Keratinocyte (primary cell): ENCODE measurements at regions not wholly inside any gene's neighbourhood (a gene's known extent, or its start where the extent isn't known, plus 50 kb on each side); places are given as distances from the start of the nearest gene placed in this dataset.

Experiments used
- EZH2 ChIP-seq: IDR thresholded peaks from one replicate; pipeline ENCODE4 v1.6.1; 2012; ENCODE audit warnings: inconsistent platforms, mild to moderate bottlenecking, low read length, moderate library complexity
- TF ChIP-seq, protein P1 (sequence below), 3 experiments: IDR thresholded peaks in 1 of 3; conservative IDR thresholded peaks in 1 of 3; optimal IDR thresholded peaks in 1 of 3; 2 replicates in 2 of 3; 3 replicates in 1 of 3; pipeline versions ENCODE3 to v1.5.1; 2011; ENCODE audit warnings: low read length in 3 of 3, mild to moderate bottlenecking in 3 of 3, moderate library complexity in 2 of 3, control low read depth in 1 of 3, inconsistent platforms in 1 of 3; ENCODE audit not compliant: insufficient read depth in 2 of 3; ENCODE audit errors: extremely low read depth in 1 of 3

DNA sequence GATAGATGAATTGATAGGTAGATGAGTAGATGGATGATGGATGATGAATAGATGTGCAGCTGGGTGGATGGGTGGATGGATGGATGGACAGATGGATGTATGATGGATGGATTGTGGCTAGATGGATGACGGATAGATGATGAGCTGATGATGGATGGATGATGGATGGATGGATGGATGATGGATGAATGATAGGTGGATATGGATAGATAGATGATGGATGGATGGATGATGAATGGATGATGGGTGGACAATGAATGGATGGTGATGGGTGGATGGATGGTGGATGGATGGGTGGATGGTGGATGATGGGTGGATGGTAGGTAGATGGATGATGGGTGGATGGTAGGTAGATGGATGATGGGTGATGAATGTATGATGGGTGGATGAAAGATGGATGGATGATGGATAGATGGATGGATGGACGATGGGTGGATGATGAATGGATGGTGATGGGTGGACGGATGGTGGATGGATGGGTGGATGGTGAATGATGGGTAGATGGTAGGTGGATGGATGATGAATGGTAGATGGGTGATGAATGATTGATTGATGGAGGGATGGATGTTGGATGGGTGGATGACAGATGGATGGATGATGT lies 1261.7 kb downstream of the BRD1 start:
- TF ChIP-seq, protein P1, sequence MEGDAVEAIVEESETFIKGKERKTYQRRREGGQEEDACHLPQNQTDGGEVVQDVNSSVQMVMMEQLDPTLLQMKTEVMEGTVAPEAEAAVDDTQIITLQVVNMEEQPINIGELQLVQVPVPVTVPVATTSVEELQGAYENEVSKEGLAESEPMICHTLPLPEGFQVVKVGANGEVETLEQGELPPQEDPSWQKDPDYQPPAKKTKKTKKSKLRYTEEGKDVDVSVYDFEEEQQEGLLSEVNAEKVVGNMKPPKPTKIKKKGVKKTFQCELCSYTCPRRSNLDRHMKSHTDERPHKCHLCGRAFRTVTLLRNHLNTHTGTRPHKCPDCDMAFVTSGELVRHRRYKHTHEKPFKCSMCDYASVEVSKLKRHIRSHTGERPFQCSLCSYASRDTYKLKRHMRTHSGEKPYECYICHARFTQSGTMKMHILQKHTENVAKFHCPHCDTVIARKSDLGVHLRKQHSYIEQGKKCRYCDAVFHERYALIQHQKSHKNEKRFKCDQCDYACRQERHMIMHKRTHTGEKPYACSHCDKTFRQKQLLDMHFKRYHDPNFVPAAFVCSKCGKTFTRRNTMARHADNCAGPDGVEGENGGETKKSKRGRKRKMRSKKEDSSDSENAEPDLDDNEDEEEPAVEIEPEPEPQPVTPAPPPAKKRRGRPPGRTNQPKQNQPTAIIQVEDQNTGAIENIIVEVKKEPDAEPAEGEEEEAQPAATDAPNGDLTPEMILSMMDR (optimal IDR thresholded peaks at IDR 0.05 in 1 of 3, IDR thresholded peaks at IDR 0.05 in 1 of 3, conservative IDR thresholded peaks at IDR 0.05 in 1 of 3; ENCODE audit: extremely low read depth in 1 of 3, insufficient read depth in 2 of 3, low read length in 3 of 3), result no peak
- no peak for TF ChIP-seq EZH2
